H1 (cell line): ENCODE measurements at regions not wholly inside any gene's neighbourhood (a gene's known extent, or its start where the extent isn't known, plus 50 kb on each side); places are given as distances from the start of the nearest gene placed in this dataset.

Source experiments
- CTCF ChIA-PET: fragments of 300-600 bp; sonication (Branson Sonifier 250); formaldehyde crosslinking; loops from one replicate; lab custom pipeline; 2021; ENCODE audit not compliant: partially characterized antibody; lab: Charles Lee
- POLR2A ChIA-PET: fragments of 300-600 bp; sonication (Branson Sonifier 250); formaldehyde crosslinking; loops from one replicate; lab custom pipeline; 2021; ENCODE audit warnings: inconsistent platforms; ENCODE audit not compliant: partially characterized antibody; lab: Charles Lee
- DNase-seq, 2 experiments: peaks; one replicate each; pipeline versions ENCODE4 v3.0.0 to v3.0.0-alpha.2; 2010 to 2022; ENCODE audit warnings: low spot score in 2 of 2, low read depth in 1 of 2, mixed read lengths in 1 of 2
- FAIRE-seq: peaks from 2 replicates; lab custom pipeline; 2011; peaks lifted over from hg19 to GRCh38; lab: Jason Lieb, UNC
- H2AFZ ChIP-seq: 2 replicates; pipeline ENCODE4 v1.8.1; 2012; ENCODE audit warnings: low read length, inconsistent platforms
- H2AK5ac ChIP-seq: 2 replicates; pipeline ENCODE4 v1.6.1; 2013; ENCODE audit warnings: low read depth, low read length
- H2BK120ac ChIP-seq: replicated peaks from 2 replicates; pipeline ENCODE3; 2013; ENCODE audit warnings: low read depth, low read length, inconsistent platforms
- H2BK12ac ChIP-seq: 2 replicates; pipeline ENCODE4 v1.6.1; 2013; ENCODE audit warnings: low read depth, low read length
- H2BK15ac ChIP-seq: 2 replicates; pipeline ENCODE4 v1.6.1; 2013; ENCODE audit warnings: low read length
- H2BK20ac ChIP-seq: 2 replicates; pipeline ENCODE4 v1.6.1; 2013; ENCODE audit warnings: low read length
- H2BK5ac ChIP-seq: 2 replicates; pipeline ENCODE4 v1.6.1; 2013; ENCODE audit warnings: low read depth, low read length
- H3K14ac ChIP-seq: 2 replicates; pipeline ENCODE4 v1.6.1; 2013; ENCODE audit warnings: inconsistent platforms; ENCODE audit not compliant: insufficient read length
- H3K18ac ChIP-seq: 2 replicates; pipeline ENCODE4 v1.6.1; 2013; ENCODE audit warnings: low read length; ENCODE audit errors: extremely low read depth
- H3K23ac ChIP-seq: 2 replicates; pipeline ENCODE4 v1.6.1; 2013; ENCODE audit warnings: inconsistent platforms; ENCODE audit not compliant: insufficient read length
- H3K23me2 ChIP-seq: 2 replicates; pipeline ENCODE4 v1.6.1; 2013; ENCODE audit warnings: low read depth, low read length
- H3K27ac ChIP-seq: 2 replicates; pipeline ENCODE4 v1.6.1; 2011; ENCODE audit warnings: low read depth, low read length, inconsistent platforms
- H3K27me3 ChIP-seq, 4 experiments: replicated peaks in 1 of 4; 1 replicate in 1 of 4; 2 replicates in 3 of 4; pipeline versions ENCODE4 v1.6.1 to v1.8.1; 2011 to 2013; ENCODE audit warnings: low read length in 3 of 4, mild to moderate bottlenecking in 3 of 4, inconsistent platforms in 2 of 4, mixed read lengths in 2 of 4, moderate library complexity in 1 of 4; ENCODE audit not compliant: control insufficient read depth in 3 of 4, insufficient read depth in 3 of 4; ENCODE audit errors: extremely low read depth in 1 of 4
- H3K36me3 ChIP-seq, 4 experiments: 2 replicates each; pipeline versions ENCODE4 v1.6.1 to v1.8.1; 2011 to 2013; ENCODE audit warnings: mild to moderate bottlenecking in 4 of 4, low read length in 3 of 4, moderate library complexity in 2 of 4, control low read depth in 1 of 4, inconsistent platforms in 1 of 4; ENCODE audit not compliant: insufficient read depth in 4 of 4, control insufficient read depth in 2 of 4
- H3K4ac ChIP-seq: replicated peaks from 2 replicates; pipeline ENCODE3; 2013; ENCODE audit warnings: low read length, low read depth, mixed read lengths, inconsistent platforms; ENCODE audit not compliant: insufficient read length
- H3K4me1 ChIP-seq, 4 experiments: replicated peaks in 1 of 4; 1 replicate in 1 of 4; 2 replicates in 3 of 4; pipeline versions ENCODE4 v1.6.1 to v1.8.1; 2011 to 2013; ENCODE audit warnings: low read length in 3 of 4, inconsistent platforms in 2 of 4, mixed read lengths in 1 of 4; ENCODE audit not compliant: insufficient read depth in 4 of 4, control insufficient read depth in 3 of 4
- H3K4me2 ChIP-seq, 2 experiments: 2 replicates each; pipeline versions ENCODE4 v1.6.1 to v1.8.1; 2011 to 2013; ENCODE audit warnings: low read depth in 2 of 2, low read length in 2 of 2, control low read depth in 1 of 2, inconsistent platforms in 1 of 2, mild to moderate bottlenecking in 1 of 2; ENCODE audit not compliant: insufficient read depth in 1 of 2
- H3K4me3 ChIP-seq, 4 experiments: fragments of 200-600, 300-600 bp in 1 of 4; sonication (generic), shearing (Covaris generic), sonication (Bioruptor Twin) in 1 of 4; 2 replicates each; pipeline versions ENCODE4 v1.5.1 to v1.8.1; 2011 to 2016; ENCODE audit warnings: low read length in 4 of 4, low read depth in 3 of 4, control low read depth in 2 of 4, inconsistent platforms in 2 of 4, mild to moderate bottlenecking in 2 of 4, mixed read lengths in 1 of 4, moderate library complexity in 1 of 4; ENCODE audit not compliant: insufficient read depth in 2 of 4; ENCODE audit errors: extremely low read depth in 1 of 4
- H3K56ac ChIP-seq: replicated peaks from 2 replicates; pipeline ENCODE3; 2013; ENCODE audit warnings: low read depth, mild to moderate bottlenecking, mixed read lengths, low read length, inconsistent platforms; ENCODE audit not compliant: insufficient read length
- H3K79me1 ChIP-seq: 2 replicates; pipeline ENCODE4 v1.6.1; 2013; ENCODE audit warnings: low read depth, low read length, control low read depth
- H3K79me2 ChIP-seq, 2 experiments: 2 replicates each; pipeline versions ENCODE4 v1.6.1 to v1.8.1; 2012 to 2013; ENCODE audit warnings: low read length in 2 of 2, mild to moderate bottlenecking in 2 of 2, inconsistent platforms in 1 of 2; ENCODE audit not compliant: insufficient read depth in 2 of 2, control insufficient read depth in 1 of 2
- H3K9ac ChIP-seq, 4 experiments: replicated peaks in 1 of 4; 1 replicate in 1 of 4; 2 replicates in 3 of 4; pipeline versions ENCODE4 v1.6.1 to v1.8.1; 2011 to 2013; ENCODE audit warnings: low read depth in 3 of 4, low read length in 3 of 4, control low read depth in 2 of 4, mild to moderate bottlenecking in 2 of 4, moderate library complexity in 2 of 4, inconsistent platforms in 1 of 4; ENCODE audit errors: extremely low read depth in 1 of 4
- H3K9me3 ChIP-seq, 2 experiments: 2 replicates each; pipeline versions ENCODE4 v1.6.1 to v1.8.1; 2012 to 2013; ENCODE audit warnings: mild to moderate bottlenecking in 2 of 2, moderate library complexity in 2 of 2, control low read depth in 1 of 2, inconsistent platforms in 1 of 2, low read depth in 1 of 2, low read length in 1 of 2, mixed read lengths in 1 of 2; ENCODE audit not compliant: insufficient read depth in 2 of 2
- H4K20me1 ChIP-seq, 2 experiments: replicated peaks in 1 of 2; 2 replicates each; pipeline versions ENCODE3 to v1.8.1; 2011 to 2013; ENCODE audit warnings: inconsistent platforms in 2 of 2, low read length in 2 of 2, mild to moderate bottlenecking in 1 of 2; ENCODE audit not compliant: insufficient read depth in 2 of 2, control insufficient read depth in 1 of 2
- H4K5ac ChIP-seq: 2 replicates; pipeline ENCODE4 v1.6.1; 2013; ENCODE audit warnings: low read length, low read depth, mixed read lengths, inconsistent platforms; ENCODE audit not compliant: insufficient read length
- H4K8ac ChIP-seq: 2 replicates; pipeline ENCODE4 v1.8.0; 2013; ENCODE audit warnings: mild to moderate bottlenecking, moderate library complexity, low read length, inconsistent platforms; ENCODE audit not compliant: insufficient read depth; ENCODE audit errors: extremely low read depth
- H4K91ac ChIP-seq: replicated peaks from 2 replicates; pipeline ENCODE3; 2013; ENCODE audit warnings: low read length, mixed read lengths, inconsistent platforms; ENCODE audit not compliant: insufficient read length
- CTCF ChIP-seq, 3 experiments: IDR thresholded peaks; 1 replicate in 2 of 3; 2 replicates in 1 of 3; pipeline versions ENCODE4 v1.5.1 to v1.6.1; 2011; ENCODE audit warnings: low read length in 3 of 3, mild to moderate bottlenecking in 3 of 3, inconsistent platforms in 2 of 3, low read depth in 1 of 3, moderate library complexity in 1 of 3; ENCODE audit not compliant: insufficient read depth in 1 of 3; ENCODE audit errors: control extremely low read depth in 1 of 3
- KDM5A ChIP-seq: fragments of 200-600 bp; IDR thresholded peaks from 2 replicates; pipeline ENCODE4 v1.7.1; 2012; ENCODE audit warnings: mild to moderate bottlenecking, low read length, inconsistent platforms, mixed read lengths
- WGBS, 2 experiments: shearing (Covaris generic) in 1 of 2; methylation state at CpG; one replicate each; pipeline versions ENCODE4 v1.1.6 to v1.1.7; 2013 to 2015; ENCODE audit warnings: low lambda C conversion rate in 2 of 2, mixed read lengths in 2 of 2, inconsistent platforms in 1 of 2, low coverage in 1 of 2, missing lambda C conversion rate in 1 of 2; ENCODE audit not compliant: insufficient replicate concordance in 2 of 2, insufficient coverage in 1 of 2, insufficient read length in 1 of 2; ENCODE audit errors: extremely low coverage in 1 of 2, missing lambda C conversion rate in 1 of 2; 5-methylcytosine and 5-hydroxymethylcytosine counted together

GRCh38 chr7:113383638-113384037, 265.3 kb upstream of the SMIM30 start:
- H3K9ac ChIP-seq: no peak overlapping the region
- WGBS, 2 experiments: 91% methylated on average over 3 of the region's 3 CpGs; no CpG with 5 or more reads in 1 of the 2 experiments
- no peak for TF ChIP-seq KDM5A
- no peak for TF ChIP-seq CTCF (IDR thresholded peaks at IDR 0.05; ENCODE audit: control extremely low read depth in 1 of 3, insufficient read depth in 1 of 3, low read depth in 1 of 3, low read length in 3 of 3)

More at GRCh38 chr7:113383638-113384037, 265.3 kb upstream of the SMIM30 start:
- Histone ChIP-seq H3K23ac (no peak overlapping the region), H3K27me3 (no peaks in the 10 kb centered on the region), H2BK12ac (no peak overlapping the region), H2BK20ac (no peak overlapping the region), H2AK5ac (no peak overlapping the region), H2AFZ (no peak overlapping the region), H3K4me2 (no peak overlapping the region), H4K20me1 (no peaks in the 10 kb centered on the region), H2BK120ac (no peak overlapping the region), H3K14ac (no peak overlapping the region), H3K79me2 (no peaks in the 10 kb centered on the region), H3K79me1 (no peaks in the 10 kb centered on the region), H3K4ac (no peak overlapping the region), H3K56ac (no peak overlapping the region), H3K23me2 (no peaks in the 10 kb centered on the region), H3K4me3 (no peak overlapping the region), H4K5ac (no peak overlapping the region), H2BK5ac (no peak overlapping the region), H4K91ac (no peak overlapping the region), H2BK15ac (no peak overlapping the region), H3K4me1 (no peaks in the 10 kb centered on the region), H4K8ac (no peak overlapping the region), H3K18ac (no peak overlapping the region), H3K36me3 (no peaks in the 10 kb centered on the region), H3K27ac (no peak overlapping the region), H3K9me3 (no peaks in the 10 kb centered on the region; a peak in 1 of 4 replicates)
- FAIRE-seq: no peak
- POLR2A ChIA-PET: no interaction called here
- CTCF ChIA-PET: interaction anchor here (0.6 to 1.4 kb wide), 3 partner anchors 22 to 282 kb away, joined by 3 read pairs; no protein-coding TSS in a partner anchor
- DNase-seq: no peak
